ENCODE measurements at regions not wholly inside any gene's neighbourhood (a gene's known extent, or its start where the extent isn't known, plus 50 kb on each side); places are given as distances from the start of the nearest gene placed in this dataset.
"Not testable (repeated sequence)": the region's sequence is repeated elsewhere in the genome, so short reads cannot be mapped to it uniquely, and the experiment has no call there.

DNA sequence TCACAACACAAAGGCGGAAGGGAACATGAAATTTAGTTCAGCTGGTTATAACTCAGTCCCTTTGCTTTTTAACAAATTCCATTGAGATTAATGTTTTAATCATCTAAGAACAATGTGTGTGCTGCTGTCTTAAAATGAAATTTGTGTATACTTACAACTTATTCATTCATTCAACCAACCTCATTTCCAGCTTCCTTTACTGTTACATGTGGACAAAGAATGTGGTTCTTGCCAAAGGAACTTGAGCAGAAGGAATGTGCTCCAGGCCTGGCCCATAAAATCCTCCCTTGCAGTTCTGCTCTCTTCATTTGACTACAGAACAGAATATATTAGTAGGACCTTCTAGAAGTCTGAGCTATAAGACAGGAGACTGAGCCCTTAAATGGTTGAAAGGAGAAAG, 176.8 kb upstream of the GLRA2 start:
- no peaks in the 10 kb centered on the region for H3K27me3 ChIP-seq (ENCODE audit: control insufficient read depth in 1 of 2, insufficient read depth in 2 of 2, low read length in 2 of 2)
- peaks cover 0 to 2% of the 10 kb centered on the region in 2 donors for H3K9me3 ChIP-seq (ENCODE audit: control insufficient read depth in 2 of 2, low read length in 2 of 2)
- no peaks in the 10 kb centered on the region for H3K36me3 ChIP-seq (ENCODE audit: control insufficient read depth in 2 of 2, insufficient read depth in 2 of 2, low read length in 2 of 2)
- no peak overlapping the region for H3K9ac ChIP-seq (ENCODE audit: low read length in 2 of 2)
- H3K4me3 ChIP-seq (ENCODE audit: low read length in 2 of 2) = no peak overlapping the region
- H3K27ac ChIP-seq (ENCODE audit: low read length) = no peak overlapping the region
- no peaks in the 10 kb centered on the region for H3K4me1 ChIP-seq (ENCODE audit: control insufficient read depth, insufficient read depth, low read length)

DNA sequence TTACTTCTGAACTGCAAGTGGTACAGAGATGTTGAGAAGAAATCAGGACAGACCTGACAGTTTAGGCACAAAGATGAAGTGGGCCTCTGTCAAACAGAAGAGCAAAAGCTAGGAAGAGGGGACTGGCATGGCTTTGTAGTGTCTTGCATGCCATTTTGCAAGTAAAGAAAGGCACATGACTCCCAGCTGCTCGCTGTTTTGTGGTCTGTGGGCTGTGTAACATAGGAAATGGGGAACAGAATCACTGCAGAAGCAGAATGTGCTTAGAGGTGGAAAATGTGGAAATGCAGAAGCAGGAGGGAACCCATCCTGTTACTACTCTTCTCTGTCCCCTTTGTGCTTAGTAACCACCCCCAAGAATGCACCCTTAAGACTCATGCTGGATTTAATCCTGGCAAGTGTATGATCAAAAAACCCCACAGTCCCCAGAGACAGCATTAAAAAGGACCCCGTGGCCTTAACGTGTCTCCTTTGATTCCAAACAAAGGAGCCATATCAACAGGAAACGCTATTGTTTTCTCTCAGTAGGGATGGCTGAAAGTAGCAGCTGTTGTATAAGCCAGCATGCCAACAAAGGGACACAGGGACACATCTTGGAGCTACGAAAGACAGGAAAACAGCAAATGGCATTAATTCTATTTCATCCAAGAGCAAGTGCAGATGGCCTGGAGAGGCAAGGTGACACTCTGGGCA, 177.6 kb upstream of the GLRA2 start:
- H3K4me3 ChIP-seq (ENCODE audit: low read length in 2 of 2) = no peak overlapping the region
- no peak overlapping the region for H3K9ac ChIP-seq (ENCODE audit: low read length in 2 of 2)
- no peaks in the 10 kb centered on the region for H3K27me3 ChIP-seq (ENCODE audit: control insufficient read depth in 1 of 2, insufficient read depth in 2 of 2, low read length in 2 of 2)
- H3K36me3 ChIP-seq (ENCODE audit: control insufficient read depth in 2 of 2, insufficient read depth in 2 of 2, low read length in 2 of 2) = no peaks in the 10 kb centered on the region
- no peaks in the 10 kb centered on the region for H3K4me1 ChIP-seq (ENCODE audit: control insufficient read depth, insufficient read depth, low read length)
- H3K9me3 ChIP-seq (ENCODE audit: control insufficient read depth in 2 of 2, low read length in 2 of 2) = peaks cover 0 to 2% of the 10 kb centered on the region in 2 donors
- H3K27ac ChIP-seq (ENCODE audit: low read length) = no peak overlapping the region

DNA sequence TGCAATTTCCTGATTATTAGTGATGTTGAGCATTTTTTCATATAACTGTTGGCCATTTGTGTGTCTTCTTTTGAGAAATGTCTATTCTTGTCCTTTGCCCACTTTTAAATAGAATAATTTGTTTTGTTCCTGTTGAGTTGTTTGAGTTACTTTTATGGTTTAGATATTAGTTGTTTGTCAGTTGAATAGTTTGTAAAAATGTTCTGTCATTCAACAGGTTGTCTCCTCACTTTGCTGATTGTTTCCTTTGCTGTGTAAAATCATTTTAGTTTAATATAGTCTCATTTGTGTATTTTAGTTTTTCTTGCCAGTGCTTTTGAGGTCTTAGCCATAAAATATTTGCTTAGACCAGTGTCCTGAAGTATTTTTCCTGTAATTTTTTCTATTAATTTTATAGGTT, 181.8 kb upstream of the GLRA2 start:
- H3K9ac ChIP-seq (ENCODE audit: low read length in 2 of 2) = no peak overlapping the region

DNA sequence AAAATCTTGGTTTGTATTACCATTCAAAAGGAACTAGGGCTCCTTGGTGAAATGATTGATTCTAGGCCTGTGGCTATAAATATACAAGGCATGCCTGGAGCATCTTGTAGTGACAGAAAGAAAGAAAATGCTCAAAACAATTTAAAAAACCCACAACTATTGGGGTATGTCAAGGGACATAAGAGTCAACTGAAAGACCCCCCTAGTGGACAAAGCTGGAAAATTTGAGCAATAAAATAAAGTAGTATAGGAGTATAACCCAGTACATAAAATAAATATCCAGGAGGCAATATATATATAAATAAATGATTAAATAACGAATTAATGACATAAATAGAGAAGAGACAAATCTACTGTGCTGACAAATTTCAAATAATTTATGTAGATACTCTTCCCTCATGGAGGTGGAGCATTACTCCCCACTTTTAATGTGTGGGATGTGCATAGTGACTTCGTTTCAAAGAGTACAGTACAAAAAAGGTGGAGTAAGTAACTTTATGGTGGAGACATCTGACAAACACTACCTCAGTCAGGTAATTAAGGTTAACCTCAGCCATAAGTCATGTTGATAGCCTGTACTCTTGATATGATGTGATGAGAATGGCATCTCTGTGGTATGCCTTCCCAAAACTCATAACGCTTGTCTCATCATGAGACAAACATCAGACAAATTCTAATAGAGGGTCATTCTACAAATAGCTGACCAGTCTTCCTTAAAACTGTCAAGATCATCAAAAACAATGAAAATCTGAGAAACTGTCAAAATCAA, 185.0 kb upstream of the GLRA2 start:
- H3K27me3 ChIP-seq (ENCODE audit: control insufficient read depth in 1 of 2, insufficient read depth in 2 of 2, low read length in 2 of 2) = no peaks in the 10 kb centered on the region
- no peak overlapping the region for H3K4me3 ChIP-seq (ENCODE audit: low read length in 2 of 2)
- no peak overlapping the region for H3K9ac ChIP-seq (ENCODE audit: low read length in 2 of 2)
- no peak overlapping the region for H3K27ac ChIP-seq (ENCODE audit: low read length)
- no peaks in the 10 kb centered on the region for H3K36me3 ChIP-seq (ENCODE audit: control insufficient read depth in 2 of 2, insufficient read depth in 2 of 2, low read length in 2 of 2)
- no peaks in the 10 kb centered on the region for H3K9me3 ChIP-seq (ENCODE audit: control insufficient read depth in 2 of 2, low read length in 2 of 2)
- H3K4me1 ChIP-seq (ENCODE audit: control insufficient read depth, insufficient read depth, low read length) = no peaks in the 10 kb centered on the region

More for the DNA sequence above, 181.8 kb upstream of the GLRA2 start:
- Histone ChIP-seq H3K27me3 (ENCODE audit: control insufficient read depth in 1 of 2, insufficient read depth in 2 of 2, low read length in 2 of 2) (no peaks in the 10 kb centered on the region), H3K9me3 (ENCODE audit: control insufficient read depth in 2 of 2, low read length in 2 of 2) (peaks cover 0 to 2% of the 10 kb centered on the region in 2 donors), H3K4me3 (ENCODE audit: low read length in 2 of 2) (no peak overlapping the region), H3K4me1 (ENCODE audit: control insufficient read depth, insufficient read depth, low read length) (no peaks in the 10 kb centered on the region), H3K36me3 (ENCODE audit: control insufficient read depth in 2 of 2, insufficient read depth in 2 of 2, low read length in 2 of 2) (no peaks in the 10 kb centered on the region), H3K27ac (ENCODE audit: low read length) (no peak overlapping the region)

DNA sequence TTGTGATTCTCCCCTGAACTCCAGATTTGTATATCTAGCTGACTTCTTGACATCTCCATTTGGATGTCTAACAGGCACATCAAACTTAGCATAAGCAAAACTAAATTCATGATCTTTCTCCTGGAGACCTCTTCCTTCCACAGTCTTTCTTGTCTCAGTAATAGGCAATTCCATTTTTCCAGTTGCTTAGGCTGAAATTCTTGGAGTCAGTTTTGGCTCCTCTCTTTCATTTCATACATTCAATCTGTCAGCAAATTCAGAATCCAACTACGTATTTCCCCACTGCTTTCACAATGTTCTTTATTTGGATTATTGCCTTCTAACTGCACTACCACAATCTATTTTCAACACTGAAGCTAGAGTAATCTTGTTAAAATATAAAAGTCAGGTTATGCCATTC, 219.9 kb upstream of the GLRA2 start:
- H3K9ac ChIP-seq (ENCODE audit: low read length in 2 of 2) = no peak overlapping the region
- no peaks in the 10 kb centered on the region for H3K27me3 ChIP-seq (ENCODE audit: control insufficient read depth in 1 of 2, insufficient read depth in 2 of 2, low read length in 2 of 2)
- no peaks in the 10 kb centered on the region for H3K4me1 ChIP-seq (ENCODE audit: control insufficient read depth, insufficient read depth, low read length)
- H3K27ac ChIP-seq (ENCODE audit: low read length) = no peak overlapping the region
- no peak overlapping the region for H3K4me3 ChIP-seq (ENCODE audit: low read length in 2 of 2)
- no peaks in the 10 kb centered on the region for H3K9me3 ChIP-seq (ENCODE audit: control insufficient read depth in 2 of 2, low read length in 2 of 2)
- H3K36me3 ChIP-seq (ENCODE audit: control insufficient read depth in 2 of 2, insufficient read depth in 2 of 2, low read length in 2 of 2) = no peaks in the 10 kb centered on the region

DNA sequence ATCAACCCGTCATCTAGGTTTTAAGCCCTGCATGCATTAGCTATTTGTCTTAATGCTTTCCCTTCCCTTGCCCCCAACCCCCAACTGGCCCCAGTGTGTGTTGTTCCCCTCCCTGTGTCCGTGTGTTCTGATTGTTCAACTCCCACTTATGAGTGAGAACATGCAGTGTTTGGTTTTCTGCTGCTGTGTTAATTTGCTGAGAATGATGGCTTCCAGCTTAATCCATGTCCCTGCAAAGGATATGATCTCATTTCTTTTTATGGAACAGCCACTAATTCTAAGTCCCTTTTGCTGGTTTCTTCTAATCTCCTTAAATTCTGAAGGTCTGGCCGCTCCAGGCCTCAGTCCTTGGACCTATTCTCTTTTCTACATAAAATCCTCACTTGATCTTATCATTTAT, 220.4 kb upstream of the GLRA2 start:
- not testable (repeated sequence) for H3K27ac ChIP-seq (ENCODE audit: low read length); H3K9ac ChIP-seq (ENCODE audit: low read length in 2 of 2); H3K4me3 ChIP-seq (ENCODE audit: low read length in 2 of 2); H3K4me1 ChIP-seq (ENCODE audit: control insufficient read depth, insufficient read depth, low read length); H3K36me3 ChIP-seq (ENCODE audit: control insufficient read depth in 2 of 2, insufficient read depth in 2 of 2, low read length in 2 of 2); H3K27me3 ChIP-seq (ENCODE audit: control insufficient read depth in 1 of 2, insufficient read depth in 2 of 2, low read length in 2 of 2); H3K9me3 ChIP-seq (ENCODE audit: control insufficient read depth in 2 of 2, low read length in 2 of 2)

DNA sequence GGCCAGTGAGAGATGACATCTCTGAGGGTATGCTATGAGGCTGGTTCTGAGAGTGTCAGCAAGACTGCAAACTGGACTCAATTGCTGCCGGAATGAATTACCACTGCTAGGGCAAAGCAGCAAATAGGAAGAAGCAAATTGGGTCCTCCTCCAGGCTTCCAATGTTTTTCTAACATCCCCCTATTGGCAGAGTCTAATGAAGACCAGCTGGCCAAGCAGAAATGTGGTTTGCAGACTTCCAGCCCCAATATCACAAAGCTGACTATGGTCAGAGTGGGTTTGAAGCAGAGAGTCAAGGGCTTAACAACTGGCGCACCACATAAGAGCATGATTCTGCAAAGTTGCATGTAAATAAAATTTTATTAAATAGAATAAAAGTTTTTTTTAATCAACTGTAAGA, 225.4 kb upstream of the GLRA2 start:
- no peak overlapping the region for H3K9ac ChIP-seq (ENCODE audit: low read length in 2 of 2)
- no peak overlapping the region for H3K27ac ChIP-seq (ENCODE audit: low read length)
- no peaks in the 10 kb centered on the region for H3K9me3 ChIP-seq (ENCODE audit: control insufficient read depth in 2 of 2, low read length in 2 of 2)
- no peaks in the 10 kb centered on the region for H3K27me3 ChIP-seq (ENCODE audit: control insufficient read depth in 1 of 2, insufficient read depth in 2 of 2, low read length in 2 of 2)
- no peak overlapping the region for H3K4me3 ChIP-seq (ENCODE audit: low read length in 2 of 2)
- no peaks in the 10 kb centered on the region for H3K36me3 ChIP-seq (ENCODE audit: control insufficient read depth in 2 of 2, insufficient read depth in 2 of 2, low read length in 2 of 2)
- H3K4me1 ChIP-seq (ENCODE audit: control insufficient read depth, insufficient read depth, low read length) = no peaks in the 10 kb centered on the region

DNA sequence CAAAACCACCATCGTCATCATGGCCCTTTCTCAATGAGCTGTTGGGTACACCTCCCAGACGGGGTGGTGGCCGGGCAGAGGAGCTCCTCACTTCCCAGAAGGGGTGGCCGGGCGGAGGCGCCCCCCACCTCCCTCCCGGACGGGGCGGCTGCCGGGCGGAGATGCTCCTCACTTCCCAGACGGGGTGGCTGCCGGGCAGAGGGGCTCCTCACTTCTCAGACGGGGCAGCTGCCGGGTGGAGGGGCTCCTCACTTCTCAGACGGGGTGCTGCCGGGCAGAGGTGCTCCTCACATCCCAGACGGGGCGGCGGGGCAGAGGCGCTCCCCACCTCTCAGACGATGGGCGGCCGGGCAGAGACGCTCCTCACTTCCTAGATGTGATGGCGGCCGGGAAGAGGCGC, 226.8 kb upstream of the GLRA2 start:
- not testable (repeated sequence) for H3K9ac ChIP-seq (ENCODE audit: low read length in 2 of 2); H3K36me3 ChIP-seq (ENCODE audit: control insufficient read depth in 2 of 2, insufficient read depth in 2 of 2, low read length in 2 of 2); H3K4me3 ChIP-seq (ENCODE audit: low read length in 2 of 2); H3K9me3 ChIP-seq (ENCODE audit: control insufficient read depth in 2 of 2, low read length in 2 of 2); H3K27me3 ChIP-seq (ENCODE audit: control insufficient read depth in 1 of 2, insufficient read depth in 2 of 2, low read length in 2 of 2); H3K4me1 ChIP-seq (ENCODE audit: control insufficient read depth, insufficient read depth, low read length); H3K27ac ChIP-seq (ENCODE audit: low read length)

DNA sequence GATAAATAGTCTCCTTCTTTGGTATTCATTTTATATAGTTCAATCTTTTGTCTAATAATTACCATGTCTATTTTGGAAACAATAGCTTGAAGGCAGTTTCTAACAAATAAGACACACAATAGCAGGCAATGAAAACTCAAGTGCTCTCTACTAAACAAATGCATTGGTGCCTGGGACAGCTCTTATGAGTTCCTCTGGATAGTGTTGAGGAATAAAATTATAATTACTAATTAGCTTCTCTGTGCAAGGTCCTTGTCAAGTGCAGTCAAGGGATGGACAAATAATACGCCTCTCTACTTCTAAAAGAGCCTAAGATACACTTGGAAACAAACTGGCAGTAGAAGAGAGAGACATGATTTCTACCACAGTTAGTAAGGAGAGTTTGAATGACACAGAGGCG, 229.0 kb upstream of the GLRA2 start:
- H3K4me3 ChIP-seq (ENCODE audit: low read length in 2 of 2) = no peak overlapping the region

DNA sequence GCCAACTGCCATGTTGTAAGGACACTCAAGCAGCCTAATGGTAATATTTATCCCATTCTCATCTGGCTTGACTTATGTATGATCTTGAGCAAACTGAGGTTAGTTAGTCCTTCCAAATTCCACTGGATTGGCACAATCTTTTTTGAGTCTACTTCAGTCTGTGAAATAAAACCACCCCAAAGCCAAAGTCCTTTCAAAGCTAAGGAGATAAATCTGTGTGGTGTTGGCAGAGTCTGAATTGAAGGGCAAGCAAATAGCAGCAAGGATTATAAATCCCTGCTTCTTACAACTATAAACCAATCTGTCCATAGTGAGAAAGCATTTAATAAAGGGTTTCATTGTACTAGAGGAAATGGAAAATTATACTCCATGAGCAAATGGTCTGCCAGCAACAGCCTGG, 233.9 kb upstream of the GLRA2 start:
- Histone ChIP-seq H3K9me3 (ENCODE audit: control insufficient read depth in 2 of 2, low read length in 2 of 2) (peaks cover 0 to 3% of the 10 kb centered on the region in 2 donors), H3K27ac (ENCODE audit: low read length) (no peak overlapping the region), H3K36me3 (ENCODE audit: control insufficient read depth in 2 of 2, insufficient read depth in 2 of 2, low read length in 2 of 2) (no peaks in the 10 kb centered on the region), H3K4me3 (ENCODE audit: low read length in 2 of 2) (no peak overlapping the region), H3K4me1 (ENCODE audit: control insufficient read depth, insufficient read depth, low read length) (no peaks in the 10 kb centered on the region), H3K9ac (ENCODE audit: low read length in 2 of 2) (no peak overlapping the region), H3K27me3 (ENCODE audit: control insufficient read depth in 1 of 2, insufficient read depth in 2 of 2, low read length in 2 of 2) (no peaks in the 10 kb centered on the region)

More for the DNA sequence above, 229.0 kb upstream of the GLRA2 start:
- Histone ChIP-seq H3K36me3 (ENCODE audit: control insufficient read depth in 2 of 2, insufficient read depth in 2 of 2, low read length in 2 of 2) (no peaks in the 10 kb centered on the region), H3K9ac (ENCODE audit: low read length in 2 of 2) (no peak overlapping the region), H3K9me3 (ENCODE audit: control insufficient read depth in 2 of 2, low read length in 2 of 2) (peaks cover 0 to 3% of the 10 kb centered on the region in 2 donors), H3K4me1 (ENCODE audit: control insufficient read depth, insufficient read depth, low read length) (no peaks in the 10 kb centered on the region), H3K27ac (ENCODE audit: low read length) (no peak overlapping the region), H3K27me3 (ENCODE audit: control insufficient read depth in 1 of 2, insufficient read depth in 2 of 2, low read length in 2 of 2) (no peaks in the 10 kb centered on the region)

All from stomach smooth muscle (tissue), 2 donors.